Muscle layer of colon (tissue), 2 donors: ENCODE measurements at regions not wholly inside any gene's neighbourhood (a gene's known extent, or its start where the extent isn't known, plus 50 kb on each side); places are given as distances from the start of the nearest gene placed in this dataset.

ENCODE experiments used
- H3K27ac ChIP-seq: one replicate; pipeline ENCODE4 v1.7.0; 2013; ENCODE audit warnings: low read depth, mild to moderate bottlenecking, low read length, moderate library complexity
- H3K27me3 ChIP-seq, 2 donors: one replicate each; pipeline ENCODE4 v1.7.0; 2013; ENCODE audit warnings: low read length in 2 of 2, mild to moderate bottlenecking in 2 of 2; ENCODE audit not compliant: insufficient read depth in 2 of 2, control insufficient read depth in 1 of 2
- H3K36me3 ChIP-seq: one replicate; pipeline ENCODE4 v1.7.0; 2013; ENCODE audit warnings: mild to moderate bottlenecking, low read length; ENCODE audit not compliant: insufficient read depth
- H3K4me1 ChIP-seq: one replicate; pipeline ENCODE4 v1.7.0; 2013; ENCODE audit warnings: mild to moderate bottlenecking, low read length; ENCODE audit not compliant: insufficient read depth
- H3K4me3 ChIP-seq, 2 donors: one replicate each; pipeline ENCODE4 v1.7.0; 2013; ENCODE audit warnings: low read length in 2 of 2, low read depth in 1 of 2, mild to moderate bottlenecking in 1 of 2, moderate library complexity in 1 of 2
- H3K9ac ChIP-seq: one replicate; pipeline ENCODE4 v1.7.0; 2013; ENCODE audit warnings: low read length
- H3K9me3 ChIP-seq: one replicate; pipeline ENCODE4 v1.7.0; 2013; ENCODE audit warnings: mild to moderate bottlenecking, low read length
- donor health status: abdominal sarcoma.
- donor health status: Adenocarcinoma of cecum.

GRCh38 chr7:106593028-106593417 is 67.9 kb downstream of the CCDC71L start:
- Histone ChIP-seq H3K9ac (no peak overlapping the region), H3K27ac (no peak overlapping the region), H3K27me3 (no peaks in the 10 kb centered on the region), H3K4me1 (no peaks in the 10 kb centered on the region), H3K9me3 (no peaks in the 10 kb centered on the region), H3K4me3 (no peak overlapping the region), H3K36me3 (no peaks in the 10 kb centered on the region)

- no peaks in the 10 kb centered on the region for H3K4me1 ChIP-seq
- H3K4me3 ChIP-seq: no peak overlapping the region
- H3K9me3 ChIP-seq: no peaks in the 10 kb centered on the region
- H3K27me3 ChIP-seq: no peaks in the 10 kb centered on the region
- no peaks in the 10 kb centered on the region for H3K36me3 ChIP-seq
- no peak overlapping the region for H3K9ac ChIP-seq
- H3K27ac ChIP-seq: no peak overlapping the region
These were observed 68.5 kb downstream of the CCDC71L start for GRCh38 chr7:106592282-106593027.

- Histone ChIP-seq H3K9me3 (no peaks in the 10 kb centered on the region), H3K27ac (no peak overlapping the region), H3K4me3 (no peak overlapping the region), H3K4me1 (no peaks in the 10 kb centered on the region), H3K27me3 (no peaks in the 10 kb centered on the region), H3K36me3 (no peaks in the 10 kb centered on the region), H3K9ac (no peak overlapping the region)
These were observed 69.8 kb downstream of the CCDC71L start for GRCh38 chr7:106591146-106591545.

- Histone ChIP-seq H3K36me3 (no peaks in the 10 kb centered on the region), H3K9me3 (no peaks in the 10 kb centered on the region), H3K9ac (no peak overlapping the region), H3K4me1 (no peaks in the 10 kb centered on the region), H3K27me3 (no peaks in the 10 kb centered on the region), H3K27ac (no peak overlapping the region), H3K4me3 (no peak overlapping the region)
These were observed 70.6 kb downstream of the CCDC71L start for GRCh38 chr7:106590209-106590816.

GRCh38 chr7:106589198-106589879 is 71.6 kb downstream of the CCDC71L start:
- H3K4me3 ChIP-seq: no peak overlapping the region
- H3K9me3 ChIP-seq: no peaks in the 10 kb centered on the region
- no peak overlapping the region for H3K9ac ChIP-seq
- H3K27me3 ChIP-seq: no peaks in the 10 kb centered on the region
- H3K4me1 ChIP-seq: no peaks in the 10 kb centered on the region
- no peaks in the 10 kb centered on the region for H3K36me3 ChIP-seq
- H3K27ac ChIP-seq: no peak overlapping the region

GRCh38 chr7:106588422-106589197 is 72.3 kb downstream of the CCDC71L start:
- no peaks in the 10 kb centered on the region for H3K4me1 ChIP-seq
- no peaks in the 10 kb centered on the region for H3K27me3 ChIP-seq
- no peak overlapping the region for H3K4me3 ChIP-seq
- no peak overlapping the region for H3K27ac ChIP-seq
- H3K36me3 ChIP-seq: no peaks in the 10 kb centered on the region
- no peaks in the 10 kb centered on the region for H3K9me3 ChIP-seq
- no peak overlapping the region for H3K9ac ChIP-seq

- H3K4me1 ChIP-seq: no peaks in the 10 kb centered on the region
- H3K9me3 ChIP-seq: no peaks in the 10 kb centered on the region
- H3K27ac ChIP-seq: no peak overlapping the region
- no peak overlapping the region for H3K9ac ChIP-seq
- H3K36me3 ChIP-seq: no peaks in the 10 kb centered on the region
- H3K4me3 ChIP-seq: no peak overlapping the region
- no peaks in the 10 kb centered on the region for H3K27me3 ChIP-seq
These were observed 75.8 kb downstream of the CCDC71L start for GRCh38 chr7:106584914-106585759.

GRCh38 chr7:106583706-106584690 is 77.0 kb downstream of the CCDC71L start:
- H3K27me3 ChIP-seq: no peaks in the 10 kb centered on the region
- no peak overlapping the region for H3K9ac ChIP-seq
- H3K9me3 ChIP-seq: no peaks in the 10 kb centered on the region
- no peak overlapping the region for H3K27ac ChIP-seq
- no peaks in the 10 kb centered on the region for H3K4me1 ChIP-seq
- H3K4me3 ChIP-seq: no peak overlapping the region
- no peaks in the 10 kb centered on the region for H3K36me3 ChIP-seq

- no peaks in the 10 kb centered on the region for H3K9me3 ChIP-seq
- H3K36me3 ChIP-seq: no peaks in the 10 kb centered on the region
These were observed 77.9 kb downstream of the CCDC71L start for GRCh38 chr7:106583100-106583499.

GRCh38 chr7:106582365-106582764 is 78.6 kb downstream of the CCDC71L start:
- H3K36me3 ChIP-seq: no peaks in the 10 kb centered on the region
- H3K9ac ChIP-seq: no peak overlapping the region
- H3K27ac ChIP-seq: no peak overlapping the region
- H3K4me3 ChIP-seq: no peak overlapping the region
- H3K27me3 ChIP-seq: no peaks in the 10 kb centered on the region
- H3K9me3 ChIP-seq: no peaks in the 10 kb centered on the region
- H3K4me1 ChIP-seq: no peaks in the 10 kb centered on the region

More at GRCh38 chr7:106583100-106583499, 77.9 kb downstream of the CCDC71L start:
- Histone ChIP-seq H3K4me3 (no peak overlapping the region), H3K4me1 (no peaks in the 10 kb centered on the region), H3K27me3 (no peaks in the 10 kb centered on the region), H3K9ac (no peak overlapping the region), H3K27ac (no peak overlapping the region)
